ENCODE measurements at regions not wholly inside any gene's neighbourhood (a gene's known extent, or its start where the extent isn't known, plus 50 kb on each side); places are given as distances from the start of the nearest gene placed in this dataset.
"Not testable (repeated sequence)": the region's sequence is repeated elsewhere in the genome, so short reads cannot be mapped to it uniquely, and the experiment has no call there.

DNA sequence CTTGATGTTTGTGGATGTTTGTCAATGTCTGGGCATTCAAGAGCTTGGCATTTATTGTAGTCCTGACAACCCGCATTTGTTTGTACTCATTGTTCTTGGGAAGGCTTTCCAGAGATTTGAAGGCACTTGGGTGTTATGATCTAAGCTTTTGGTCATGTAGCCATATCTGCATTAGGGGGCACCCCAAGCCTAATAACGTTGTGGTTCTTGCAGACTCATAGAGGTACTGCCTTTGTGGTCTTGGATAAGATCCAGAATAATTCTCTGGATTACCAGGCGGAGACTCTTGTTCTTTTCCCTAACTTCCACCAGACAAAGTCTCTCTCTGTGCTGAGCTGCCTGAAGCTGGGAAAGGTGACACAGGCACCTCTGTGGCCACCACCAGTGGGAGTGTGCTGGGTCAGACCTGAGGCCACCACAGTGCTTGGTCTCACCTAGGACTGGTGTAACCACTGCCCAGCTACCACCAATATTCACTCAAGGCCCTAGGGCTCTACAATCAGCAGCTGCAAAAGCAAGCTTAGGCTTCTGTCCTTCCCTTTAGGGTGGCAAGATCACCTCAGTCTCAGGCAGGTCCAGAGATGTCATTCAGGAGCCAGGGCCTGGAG, 144.4 kb upstream of the TAS2R1 start:
- H3K4me3 Mint-ChIP-seq: no peak overlapping the region
- no peak overlapping the region for H3K27ac Mint-ChIP-seq
- H3K36me3 Mint-ChIP-seq: no peaks in the 10 kb centered on the region
- peaks cover 2 to 4% of the 10 kb centered on the region in 2 donors for H3K9me3 Mint-ChIP-seq
- DNase-seq: no peak
- H3K27me3 Mint-ChIP-seq: no peaks in the 10 kb centered on the region
- no peaks in the 10 kb centered on the region for H3K4me1 Mint-ChIP-seq
- no peak for ATAC-seq (replicated peaks)

DNA sequence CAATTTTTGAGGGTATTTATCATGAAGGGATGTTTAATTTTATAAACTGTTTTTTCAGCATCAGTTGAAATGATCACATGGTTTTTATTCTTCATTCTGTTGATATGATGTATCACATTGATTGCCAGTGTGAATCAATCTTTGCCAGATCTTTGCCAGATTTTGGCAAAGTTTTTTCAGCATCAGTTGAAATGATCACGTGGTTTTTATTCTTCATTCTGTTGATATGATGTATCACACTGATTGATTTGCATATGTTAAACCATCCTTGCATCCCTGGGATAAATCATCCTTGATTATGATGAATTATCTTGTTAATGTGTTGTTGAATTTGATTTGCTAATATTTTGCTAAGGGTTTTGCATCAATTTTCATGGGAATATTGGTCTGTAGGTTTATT, 140.9 kb upstream of the TAS2R1 start:
- Mint-ChIP-seq H3K4me1 (no peaks in the 10 kb centered on the region), H3K36me3 (no peaks in the 10 kb centered on the region), H3K27ac (no peak overlapping the region), H3K4me3 (no peak overlapping the region), H3K9me3 (peaks cover 7 to 12% of the 10 kb centered on the region in 2 donors), H3K27me3 (no peaks in the 10 kb centered on the region)
- DNase-seq (no peak), ATAC-seq (replicated peaks) (no peak)

DNA sequence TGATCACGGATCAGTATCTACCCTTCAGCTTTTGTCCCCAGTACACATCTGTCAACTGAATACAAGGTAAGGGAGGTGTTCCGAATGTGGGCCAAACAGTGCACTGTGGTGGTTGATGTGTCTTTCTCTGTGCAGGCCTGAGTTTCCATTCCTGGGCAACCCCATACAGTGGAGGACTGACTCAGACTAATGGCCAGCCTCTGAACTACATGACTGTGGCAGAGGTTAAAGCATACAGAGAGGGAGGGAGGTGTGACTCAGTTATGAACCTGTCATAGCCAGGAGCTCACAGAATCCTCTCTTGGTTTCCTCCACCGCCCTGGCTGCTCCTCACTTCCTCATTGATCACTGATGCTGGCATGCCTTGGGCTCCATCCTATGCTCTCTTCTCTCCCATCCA, 136.4 kb upstream of the TAS2R1 start:
- Mint-ChIP-seq H3K4me1 (no peaks in the 10 kb centered on the region), H3K27ac (no peak overlapping the region), H3K9me3 (peaks cover 9 to 15% of the 10 kb centered on the region in 2 donors), H3K36me3 (no peaks in the 10 kb centered on the region), H3K4me3 (no peak overlapping the region), H3K27me3 (no peaks in the 10 kb centered on the region)
- DNase-seq (no peak), ATAC-seq (replicated peaks) (peak; percentile 33 to 36)

DNA sequence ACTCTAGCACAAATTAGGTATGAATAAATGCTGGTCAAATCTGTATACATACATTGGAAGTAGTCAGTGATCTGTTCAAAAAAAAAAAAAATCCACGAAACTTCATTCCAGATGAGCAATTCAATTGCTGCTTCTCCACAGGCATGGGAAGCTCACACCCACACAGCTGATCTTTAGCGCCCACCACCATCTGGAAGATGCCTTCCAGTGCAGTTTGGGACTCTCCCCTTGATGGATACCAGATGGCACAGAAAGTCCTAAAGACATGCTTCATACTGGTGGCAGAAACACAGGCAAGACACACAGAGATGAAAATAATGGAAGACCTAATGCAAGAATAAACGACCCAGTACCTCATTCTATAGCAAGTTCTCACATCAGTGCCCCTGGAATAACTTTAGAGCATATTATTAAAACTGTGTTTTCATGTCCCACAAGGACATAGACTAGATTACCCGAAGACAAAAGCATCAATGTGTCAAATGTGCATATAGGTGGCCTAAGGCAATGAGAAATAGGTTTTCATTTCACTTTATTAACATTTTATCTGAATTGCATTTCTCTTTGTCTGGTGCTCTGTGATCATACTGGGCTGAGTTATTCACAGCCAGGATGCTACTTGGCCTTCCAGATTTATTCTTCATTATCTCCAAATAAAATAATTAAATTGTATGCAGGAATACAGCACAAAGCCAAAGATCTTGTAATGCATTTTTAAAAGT, 135.4 kb upstream of the TAS2R1 start:
- H3K36me3 Mint-ChIP-seq: no peaks in the 10 kb centered on the region
- H3K4me3 Mint-ChIP-seq: no peak overlapping the region
- peaks cover 9 to 17% of the 10 kb centered on the region in 2 donors for H3K9me3 Mint-ChIP-seq
- H3K27ac Mint-ChIP-seq: no peak overlapping the region
- no peak for ATAC-seq (replicated peaks)
- DNase-seq: no peak
- H3K27me3 Mint-ChIP-seq: no peaks in the 10 kb centered on the region
- no peaks in the 10 kb centered on the region for H3K4me1 Mint-ChIP-seq

DNA sequence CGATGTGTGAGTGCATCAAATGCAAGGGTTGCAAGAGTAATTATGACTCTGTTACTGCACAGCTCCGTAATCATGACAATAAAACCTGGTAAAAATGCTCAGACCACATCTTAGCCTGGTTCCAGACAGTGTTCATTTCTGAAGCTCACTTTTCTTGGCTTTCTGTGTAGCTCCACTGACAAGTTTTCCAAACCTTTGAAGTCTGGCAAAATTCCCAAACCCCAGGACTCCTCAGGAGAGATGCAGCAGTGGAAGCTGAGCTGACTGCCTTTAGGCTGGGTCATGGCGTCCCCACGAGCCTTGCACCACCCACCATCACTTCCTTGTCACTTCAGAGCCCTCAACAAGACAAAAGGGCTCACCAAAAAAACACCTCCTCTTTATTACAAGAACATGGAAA, 131.6 kb upstream of the TAS2R1 start:
- peaks cover 3 to 5% of the 10 kb centered on the region in 2 donors for H3K9me3 Mint-ChIP-seq
- no peak overlapping the region for H3K27ac Mint-ChIP-seq
- ATAC-seq (replicated peaks): no peak
- no peaks in the 10 kb centered on the region for H3K27me3 Mint-ChIP-seq
- no peaks in the 10 kb centered on the region for H3K4me1 Mint-ChIP-seq
- no peak overlapping the region for H3K4me3 Mint-ChIP-seq
- DNase-seq: no peak
- H3K36me3 Mint-ChIP-seq: no peaks in the 10 kb centered on the region

DNA sequence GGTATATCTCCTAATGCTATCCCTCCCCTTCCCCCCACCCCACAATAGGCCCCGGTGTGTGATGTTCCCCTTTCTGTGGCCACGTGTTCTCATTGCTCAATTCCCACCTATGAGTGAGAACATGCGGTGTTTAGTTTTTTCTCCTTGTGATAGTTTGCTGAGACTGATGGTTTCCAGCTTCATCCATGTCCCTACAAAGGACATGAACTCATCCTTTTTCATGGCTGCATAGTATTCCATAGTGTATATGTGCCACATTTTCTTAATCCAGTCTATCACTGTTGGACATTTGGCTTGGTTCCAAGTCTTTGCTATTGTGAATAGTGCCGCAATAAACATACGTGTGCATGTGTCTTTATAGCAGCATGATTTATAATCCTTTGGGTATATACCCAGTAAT, 122.5 kb upstream of the TAS2R1 start:
- not testable (repeated sequence) for ATAC-seq (replicated peaks); H3K4me3 Mint-ChIP-seq; H3K27me3 Mint-ChIP-seq; H3K9me3 Mint-ChIP-seq; H3K36me3 Mint-ChIP-seq; H3K27ac Mint-ChIP-seq; H3K4me1 Mint-ChIP-seq; DNase-seq

DNA sequence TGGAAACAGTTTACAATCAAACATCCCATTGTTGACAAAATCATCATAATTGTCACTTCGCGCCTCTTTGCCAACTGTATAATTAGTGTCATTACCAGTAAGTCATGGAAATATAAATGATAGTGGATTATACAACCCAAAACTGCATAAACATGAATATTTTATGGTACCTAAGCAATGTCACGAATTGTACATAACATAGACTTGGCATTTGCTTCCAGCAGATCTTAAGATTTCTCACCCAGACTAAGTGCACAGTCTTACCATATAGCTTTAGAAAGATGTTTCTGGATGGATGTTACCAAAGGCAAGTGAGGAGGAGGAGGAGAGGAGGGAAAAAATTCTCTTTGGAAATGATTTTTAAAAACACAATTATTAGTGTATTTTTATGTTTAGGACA, 113.4 kb upstream of the TAS2R1 start:
- H3K4me1 Mint-ChIP-seq: no peaks in the 10 kb centered on the region
- H3K4me3 Mint-ChIP-seq: no peak overlapping the region
- H3K9me3 Mint-ChIP-seq: peaks cover 11% of the 10 kb centered on the region in 2 donors
- ATAC-seq (replicated peaks): no peak
- H3K36me3 Mint-ChIP-seq: no peaks in the 10 kb centered on the region
- no peak for DNase-seq
- no peaks in the 10 kb centered on the region for H3K27me3 Mint-ChIP-seq
- H3K27ac Mint-ChIP-seq: no peak overlapping the region

DNA sequence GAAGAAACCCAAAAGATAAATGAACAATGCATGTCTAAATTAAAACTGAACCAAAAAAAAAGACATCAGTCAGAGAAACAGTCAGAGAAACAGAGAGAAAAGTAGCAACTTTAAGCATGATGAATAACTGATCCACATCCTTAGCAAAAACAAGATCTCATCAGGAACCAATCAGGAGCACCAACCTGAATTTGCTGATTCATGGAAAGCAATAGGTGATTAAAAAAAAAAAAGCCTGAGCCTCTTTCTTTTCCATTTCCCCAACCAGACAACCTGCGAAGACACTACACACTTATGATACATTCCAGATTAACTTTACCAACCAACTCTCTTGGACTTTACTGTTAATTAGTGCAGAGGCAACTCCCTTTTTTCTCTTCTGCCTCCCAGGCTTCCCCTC, 112.7 kb upstream of the TAS2R1 start:
- no peak overlapping the region for H3K4me3 Mint-ChIP-seq
- no peaks in the 10 kb centered on the region for H3K36me3 Mint-ChIP-seq

DNA sequence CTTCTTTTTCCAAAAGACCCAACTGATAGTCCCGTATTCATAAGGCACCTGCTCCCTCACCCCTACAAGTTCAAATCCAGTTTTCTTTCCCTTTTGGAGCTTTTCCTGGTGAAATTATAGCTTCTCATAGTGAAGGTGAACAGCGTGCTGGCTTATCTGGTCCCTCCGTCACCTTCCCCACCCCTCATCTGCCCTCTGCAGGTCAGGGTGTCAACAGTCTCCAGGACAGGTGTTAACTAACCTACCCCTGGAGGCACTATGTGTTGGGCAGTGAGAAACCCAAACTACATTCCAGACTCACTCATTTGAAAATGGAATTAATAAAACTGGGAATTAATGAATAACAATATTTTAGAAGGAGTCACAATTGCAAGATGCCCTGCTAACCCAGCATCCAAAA, 109.0 kb upstream of the TAS2R1 start:
- no peak for DNase-seq
- Mint-ChIP-seq H3K27ac (no peak overlapping the region), H3K36me3 (no peaks in the 10 kb centered on the region), H3K27me3 (no peaks in the 10 kb centered on the region), H3K4me1 (no peaks in the 10 kb centered on the region), H3K4me3 (no peak overlapping the region), H3K9me3 (peaks cover 0 to 7% of the 10 kb centered on the region in 2 donors)
- ATAC-seq (replicated peaks): no peak

More for the DNA sequence above, 112.7 kb upstream of the TAS2R1 start:
- Mint-ChIP-seq H3K9me3 (peaks cover 10 to 11% of the 10 kb centered on the region in 2 donors), H3K27ac (no peak overlapping the region), H3K4me1 (no peaks in the 10 kb centered on the region), H3K27me3 (no peaks in the 10 kb centered on the region)
- DNase-seq: no peak
- ATAC-seq (replicated peaks): no peak

DNA sequence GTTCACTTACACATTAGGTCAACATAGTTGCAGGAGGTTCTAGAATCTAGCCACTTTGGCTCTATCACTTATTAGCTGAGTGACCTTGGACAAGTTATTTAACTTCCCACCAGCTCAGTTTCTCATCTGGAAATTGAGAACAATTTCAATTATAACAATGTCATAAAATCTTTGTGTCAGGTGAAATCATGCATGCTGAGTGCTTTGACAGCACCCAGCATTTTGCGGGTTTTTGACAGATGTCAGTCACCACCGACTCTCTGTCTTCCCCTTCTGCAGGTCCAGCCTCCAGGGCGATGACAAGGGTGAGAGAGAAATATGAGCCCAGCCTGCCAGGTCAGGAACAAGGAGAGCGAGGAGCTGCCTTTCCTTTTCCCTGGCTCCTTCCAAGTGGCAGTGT, 107.1 kb upstream of the TAS2R1 start:
- Mint-ChIP-seq H3K27me3 (no peaks in the 10 kb centered on the region), H3K9me3 (peaks cover 0 to 7% of the 10 kb centered on the region in 2 donors), H3K27ac (no peak overlapping the region), H3K4me1 (no peaks in the 10 kb centered on the region), H3K36me3 (no peaks in the 10 kb centered on the region), H3K4me3 (no peak overlapping the region)
- DNase-seq (no peak), ATAC-seq (replicated peaks) (no peak)

DNA sequence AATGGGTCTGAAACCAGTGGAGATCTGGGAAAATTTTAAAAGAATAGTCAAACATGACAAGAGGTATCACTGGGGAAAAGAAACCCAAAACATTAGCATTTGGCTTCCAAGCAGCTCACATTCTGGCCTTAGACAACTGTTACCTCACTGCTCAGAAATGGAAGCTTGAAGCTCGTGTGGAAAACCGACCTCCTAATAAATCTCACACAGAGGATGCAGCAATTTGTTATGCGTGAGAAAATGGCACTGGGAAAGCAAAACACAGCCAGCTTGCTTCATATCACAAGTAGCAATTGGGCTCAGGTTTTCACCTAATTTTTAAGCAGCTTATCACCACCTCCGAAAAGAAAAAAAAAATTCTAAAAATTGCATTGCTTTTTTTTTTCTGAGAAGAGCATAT, 103.3 kb upstream of the TAS2R1 start:
- H3K4me3 Mint-ChIP-seq: no peak overlapping the region
- ATAC-seq (replicated peaks): no peak
- no peak for DNase-seq
- no peak overlapping the region for H3K27ac Mint-ChIP-seq
- H3K27me3 Mint-ChIP-seq: no peaks in the 10 kb centered on the region
- H3K36me3 Mint-ChIP-seq: no peaks in the 10 kb centered on the region
- no peaks in the 10 kb centered on the region for H3K4me1 Mint-ChIP-seq
- H3K9me3 Mint-ChIP-seq: peaks cover 6 to 13% of the 10 kb centered on the region in 2 donors

DNA sequence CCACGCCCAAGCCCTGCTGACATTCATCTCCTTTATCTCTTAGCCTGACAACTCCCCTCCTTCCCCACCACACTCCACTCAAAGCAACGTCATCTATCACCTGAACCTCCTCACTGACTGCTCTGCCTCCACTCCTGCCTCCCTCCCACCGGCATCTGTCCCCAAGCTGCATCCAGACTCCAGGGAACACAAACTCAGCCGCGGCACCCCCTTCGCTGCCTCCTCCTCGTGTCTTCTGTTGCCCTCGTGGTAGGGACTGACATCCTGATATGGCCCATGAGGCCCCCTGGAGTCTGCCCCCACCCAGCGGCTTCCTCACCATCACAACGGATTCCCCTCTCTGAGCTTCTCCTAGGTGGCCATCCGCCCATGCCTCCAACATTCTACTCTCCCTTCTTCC, 101.0 kb upstream of the TAS2R1 start:
- no peak for ATAC-seq (replicated peaks)
- H3K27ac Mint-ChIP-seq: no peak overlapping the region
- no peaks in the 10 kb centered on the region for H3K36me3 Mint-ChIP-seq
- H3K27me3 Mint-ChIP-seq: no peaks in the 10 kb centered on the region
- H3K4me3 Mint-ChIP-seq: no peak overlapping the region
- DNase-seq: no peak
- H3K9me3 Mint-ChIP-seq: peaks cover 9 to 12% of the 10 kb centered on the region in 2 donors
- no peaks in the 10 kb centered on the region for H3K4me1 Mint-ChIP-seq

DNA sequence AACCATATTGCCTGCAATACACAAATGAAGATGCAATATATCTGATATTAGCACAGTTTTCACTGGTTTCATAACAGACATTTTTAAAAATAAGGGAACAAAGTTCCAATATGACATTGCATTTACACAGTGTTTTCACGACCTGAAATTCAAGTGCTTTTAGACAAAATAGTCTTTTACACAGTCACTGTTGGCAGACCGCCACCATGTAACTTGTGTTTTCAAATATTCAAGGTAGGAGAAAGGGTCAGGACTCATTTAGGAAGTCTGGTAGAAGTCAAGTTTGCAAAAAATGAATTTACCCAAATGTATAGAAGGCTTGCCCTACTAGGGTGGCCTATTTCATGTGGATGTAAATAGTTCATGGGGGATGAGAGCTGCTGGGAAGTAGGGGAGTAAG, 98.1 kb upstream of the TAS2R1 start:
- Mint-ChIP-seq H3K4me3 (no peak overlapping the region), H3K9me3 (peaks cover 6 to 9% of the 10 kb centered on the region in 2 donors), H3K27ac (no peak overlapping the region), H3K4me1 (no peaks in the 10 kb centered on the region), H3K36me3 (no peaks in the 10 kb centered on the region), H3K27me3 (no peaks in the 10 kb centered on the region)
- DNase-seq (no peak), ATAC-seq (replicated peaks) (no peak)

DNA sequence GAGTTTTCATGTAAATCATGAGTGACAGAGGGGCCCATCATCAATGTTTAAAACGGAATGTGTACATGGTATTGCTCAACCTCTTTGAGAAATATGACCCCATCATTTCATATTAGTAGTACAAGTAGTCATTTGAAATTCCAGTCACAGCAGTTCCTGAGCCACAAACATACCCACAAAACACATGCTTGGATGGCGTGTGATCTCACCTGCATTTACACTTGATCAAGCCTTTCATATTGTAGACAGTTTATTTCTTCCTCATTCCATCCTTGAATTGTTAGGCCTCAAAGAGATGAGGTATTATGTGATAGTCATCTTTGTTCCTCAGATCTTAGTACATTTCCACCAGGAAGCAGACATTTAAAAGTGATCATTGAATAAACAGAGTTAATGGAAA, 96.8 kb upstream of the TAS2R1 start:
- no peaks in the 10 kb centered on the region for H3K27me3 Mint-ChIP-seq
- no peak overlapping the region for H3K27ac Mint-ChIP-seq
- H3K9me3 Mint-ChIP-seq: peaks cover 6 to 12% of the 10 kb centered on the region in 2 donors
- H3K36me3 Mint-ChIP-seq: no peaks in the 10 kb centered on the region
- DNase-seq (no peak), ATAC-seq (replicated peaks) (no peak)
- no peaks in the 10 kb centered on the region for H3K4me1 Mint-ChIP-seq
- H3K4me3 Mint-ChIP-seq: no peak overlapping the region

DNA sequence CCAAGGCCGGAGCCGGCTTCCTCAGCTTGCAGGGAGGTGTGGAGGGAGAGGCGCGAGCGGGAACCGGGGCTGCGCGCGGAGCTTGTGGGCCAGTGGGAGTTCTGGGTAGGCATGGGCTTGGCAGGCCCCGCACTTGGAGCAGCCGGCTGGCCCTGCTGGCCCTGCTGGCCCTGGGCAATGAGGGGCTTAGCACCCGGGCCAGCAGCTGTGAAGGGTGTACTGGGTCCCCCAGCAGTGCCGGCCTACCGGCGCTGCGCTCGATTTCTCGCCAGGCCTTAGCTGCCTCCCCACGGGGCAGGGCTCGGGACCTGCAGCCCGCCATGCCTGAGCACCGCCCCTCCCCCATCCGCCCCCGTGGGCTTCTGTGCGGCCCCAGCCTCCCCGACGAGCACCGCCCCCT, 95.1 kb upstream of the TAS2R1 start:
- H3K4me1 Mint-ChIP-seq; H3K9me3 Mint-ChIP-seq; ATAC-seq (replicated peaks); H3K27me3 Mint-ChIP-seq; H3K27ac Mint-ChIP-seq; H3K36me3 Mint-ChIP-seq; DNase-seq; H3K4me3 Mint-ChIP-seq: not testable (repeated sequence)

All from stimulated activated naive B cell treated with anti-CD40 and anti-IgM and Interleukin-4, amounts not matched to agents 10 μg/mL and 1 μg/mL and 100 μg/mL, for 72 hours (primary cell).